AG09309 (cell line): ENCODE measurements at regions not wholly inside any gene's neighbourhood (a gene's known extent, or its start where the extent isn't known, plus 50 kb on each side); places are given as distances from the start of the nearest gene placed in this dataset.

Experiments used
- DNase-seq: peaks from one replicate; pipeline ENCODE4 v3.0.0-alpha.2; 2010; ENCODE audit warnings: low read depth
- H3K4me3 ChIP-seq: 2 replicates; pipeline ENCODE4 v1.5.1; 2011; ENCODE audit warnings: mild to moderate bottlenecking, low read depth, low read length, moderate library complexity; ENCODE audit not compliant: control insufficient read depth
- TF ChIP-seq, protein P1 (sequence below): IDR thresholded peaks from 2 replicates; pipeline ENCODE4 v1.5.1; 2011; ENCODE audit warnings: mild to moderate bottlenecking, low read depth, low read length, inconsistent platforms; ENCODE audit not compliant: insufficient read depth, control insufficient read depth; ENCODE audit errors: missing control alignments

- no peak overlapping the region for H3K4me3 ChIP-seq
- no peak for DNase-seq
- TF ChIP-seq, protein P1, sequence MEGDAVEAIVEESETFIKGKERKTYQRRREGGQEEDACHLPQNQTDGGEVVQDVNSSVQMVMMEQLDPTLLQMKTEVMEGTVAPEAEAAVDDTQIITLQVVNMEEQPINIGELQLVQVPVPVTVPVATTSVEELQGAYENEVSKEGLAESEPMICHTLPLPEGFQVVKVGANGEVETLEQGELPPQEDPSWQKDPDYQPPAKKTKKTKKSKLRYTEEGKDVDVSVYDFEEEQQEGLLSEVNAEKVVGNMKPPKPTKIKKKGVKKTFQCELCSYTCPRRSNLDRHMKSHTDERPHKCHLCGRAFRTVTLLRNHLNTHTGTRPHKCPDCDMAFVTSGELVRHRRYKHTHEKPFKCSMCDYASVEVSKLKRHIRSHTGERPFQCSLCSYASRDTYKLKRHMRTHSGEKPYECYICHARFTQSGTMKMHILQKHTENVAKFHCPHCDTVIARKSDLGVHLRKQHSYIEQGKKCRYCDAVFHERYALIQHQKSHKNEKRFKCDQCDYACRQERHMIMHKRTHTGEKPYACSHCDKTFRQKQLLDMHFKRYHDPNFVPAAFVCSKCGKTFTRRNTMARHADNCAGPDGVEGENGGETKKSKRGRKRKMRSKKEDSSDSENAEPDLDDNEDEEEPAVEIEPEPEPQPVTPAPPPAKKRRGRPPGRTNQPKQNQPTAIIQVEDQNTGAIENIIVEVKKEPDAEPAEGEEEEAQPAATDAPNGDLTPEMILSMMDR: no peak
These were observed 151.6 kb upstream of the MAP1B start for GRCh38 chr5:71955723-71956122.

- TF ChIP-seq, protein P1: no peak
These were observed 149.9 kb upstream of the MAP1B start for GRCh38 chr5:71957292-71957898.

GRCh38 chr5:71960195-71960594 is 147.1 kb upstream of the MAP1B start:
- no peak overlapping the region for H3K4me3 ChIP-seq
- DNase-seq: no peak
- TF ChIP-seq, protein P1: no peak

More at GRCh38 chr5:71957292-71957898, 149.9 kb upstream of the MAP1B start:
- no peak overlapping the region for H3K4me3 ChIP-seq
- no peak for DNase-seq

DNA sequence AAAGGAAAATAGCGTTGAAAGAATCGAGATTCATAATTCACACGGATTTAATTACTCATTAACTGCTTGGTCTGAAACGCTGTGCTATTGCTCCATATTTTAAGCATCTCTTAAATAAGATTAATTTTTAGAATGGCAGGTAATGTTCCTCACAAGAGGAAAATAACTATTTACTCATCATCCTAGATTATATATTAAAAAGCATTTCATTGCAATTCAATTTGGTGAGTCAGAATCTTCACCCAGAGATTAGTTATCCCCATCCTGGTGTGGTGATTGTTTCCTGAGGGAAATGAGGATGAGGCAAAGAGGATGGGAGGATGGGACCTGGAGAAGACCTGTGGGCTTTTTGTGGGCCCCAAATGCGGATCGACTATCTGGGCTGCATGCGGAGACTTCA is 145.5 kb upstream of the MAP1B start:
- TF ChIP-seq, protein P1: no peak
- no peak for DNase-seq
- no peak overlapping the region for H3K4me3 ChIP-seq

DNA sequence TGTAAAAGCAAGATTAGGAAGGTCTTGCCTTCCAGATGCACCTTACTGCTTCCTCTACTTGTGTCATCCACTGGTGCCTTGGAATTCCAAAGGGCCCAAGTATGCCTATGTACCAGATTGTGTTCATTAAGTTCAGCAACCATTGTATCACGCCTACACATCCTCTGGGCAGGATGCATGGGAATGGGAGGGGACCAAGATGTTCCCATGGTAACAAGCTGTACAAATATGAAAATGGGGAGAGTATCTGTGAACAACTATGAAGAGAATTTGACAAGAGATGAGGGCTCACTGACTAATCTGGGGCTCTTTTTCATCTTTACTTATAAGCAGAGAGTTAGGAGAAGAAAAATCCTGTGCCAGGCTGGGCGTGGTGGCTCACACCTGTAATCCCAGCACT is 137.8 kb upstream of the MAP1B start:
- no peak for DNase-seq
- no peak overlapping the region for H3K4me3 ChIP-seq
- TF ChIP-seq, protein P1: no peak

GRCh38 chr5:71971862-71972261 is 135.4 kb upstream of the MAP1B start:
- TF ChIP-seq, protein P1: no peak

More at GRCh38 chr5:71971862-71972261, 135.4 kb upstream of the MAP1B start:
- no peak overlapping the region for H3K4me3 ChIP-seq
- no peak for DNase-seq
